Left ventricle myocardium inferior (tissue), 1 donor: ENCODE measurements at regions not wholly inside any gene's neighbourhood (a gene's known extent, or its start where the extent isn't known, plus 50 kb on each side); places are given as distances from the start of the nearest gene placed in this dataset.

Experiments used
- DNase-seq: peaks from one replicate; pipeline ENCODE4 v3.0.0-alpha.2; 2020
- H3K27ac ChIP-seq: fragments of 200-600 bp; replicated peaks from 2 replicates; pipeline ENCODE4 v1.8.0; 2021
- H3K27me3 ChIP-seq: fragments of 200-600 bp; 2 replicates; pipeline ENCODE4 v1.8.0; 2021; ENCODE audit warnings: low read depth
- H3K36me3 ChIP-seq: fragments of 200-600 bp; 2 replicates; pipeline ENCODE4 v1.8.0; 2021
- H3K4me1 ChIP-seq: fragments of 200-600 bp; 2 replicates; pipeline ENCODE4 v1.8.0; 2021
- H3K4me3 ChIP-seq: fragments of 200-600 bp; 2 replicates; pipeline ENCODE4 v1.8.0; 2021; ENCODE audit warnings: mild to moderate bottlenecking, moderate library complexity
- H3K9me3 ChIP-seq: fragments of 200-600 bp; replicated peaks from 2 replicates; pipeline ENCODE4 v1.8.0; 2021
- intact Hi-C: fragments of 100-400 bp; cut with micrococcal nuclease; formaldehyde crosslinking; loops from one replicate; pipeline ENCODE4 v1.11.0; 2022
- TF ChIP-seq, protein P1 (sequence below): fragments of 200-600 bp; IDR thresholded peaks from 2 replicates; pipeline ENCODE4 v1.8.0; 2021; ENCODE audit warnings: antibody characterized with exemption, mild to moderate bottlenecking, borderline replicate concordance
- donor health status: DM: no; HTN: yes; CAD: no; lungs with severe emphysema.

DNA sequence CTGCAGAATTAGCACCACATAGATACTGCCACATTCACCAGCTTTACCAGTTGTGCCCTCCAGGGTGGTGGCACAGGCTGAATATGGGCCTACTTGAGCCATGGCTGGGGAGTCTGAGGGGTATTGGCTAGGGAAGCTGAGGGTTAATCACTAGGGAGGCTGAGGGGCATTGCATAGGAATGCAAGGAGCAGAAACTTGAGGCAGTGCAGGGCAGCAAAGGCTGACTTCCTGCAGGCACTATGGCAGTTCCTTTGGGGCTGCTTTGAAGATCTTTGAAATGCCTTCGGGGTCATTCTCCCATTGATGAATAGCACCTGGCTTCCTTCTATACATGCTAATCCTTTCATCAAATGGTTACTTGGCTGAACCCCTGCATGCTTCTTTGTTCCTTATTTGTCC lies 171.5 kb downstream of the RCN1 start:
- Histone ChIP-seq H3K36me3 (no peaks in the 10 kb centered on the region), H3K27ac (no peak overlapping the region), H3K27me3 (no peaks in the 10 kb centered on the region), H3K4me1 (no peaks in the 10 kb centered on the region), H3K4me3 (no peak overlapping the region), H3K9me3 (no peaks in the 10 kb centered on the region)
- TF ChIP-seq, protein P1, sequence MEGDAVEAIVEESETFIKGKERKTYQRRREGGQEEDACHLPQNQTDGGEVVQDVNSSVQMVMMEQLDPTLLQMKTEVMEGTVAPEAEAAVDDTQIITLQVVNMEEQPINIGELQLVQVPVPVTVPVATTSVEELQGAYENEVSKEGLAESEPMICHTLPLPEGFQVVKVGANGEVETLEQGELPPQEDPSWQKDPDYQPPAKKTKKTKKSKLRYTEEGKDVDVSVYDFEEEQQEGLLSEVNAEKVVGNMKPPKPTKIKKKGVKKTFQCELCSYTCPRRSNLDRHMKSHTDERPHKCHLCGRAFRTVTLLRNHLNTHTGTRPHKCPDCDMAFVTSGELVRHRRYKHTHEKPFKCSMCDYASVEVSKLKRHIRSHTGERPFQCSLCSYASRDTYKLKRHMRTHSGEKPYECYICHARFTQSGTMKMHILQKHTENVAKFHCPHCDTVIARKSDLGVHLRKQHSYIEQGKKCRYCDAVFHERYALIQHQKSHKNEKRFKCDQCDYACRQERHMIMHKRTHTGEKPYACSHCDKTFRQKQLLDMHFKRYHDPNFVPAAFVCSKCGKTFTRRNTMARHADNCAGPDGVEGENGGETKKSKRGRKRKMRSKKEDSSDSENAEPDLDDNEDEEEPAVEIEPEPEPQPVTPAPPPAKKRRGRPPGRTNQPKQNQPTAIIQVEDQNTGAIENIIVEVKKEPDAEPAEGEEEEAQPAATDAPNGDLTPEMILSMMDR: no peak
- no peak for DNase-seq
- intact Hi-C loops: no loop called here

DNA sequence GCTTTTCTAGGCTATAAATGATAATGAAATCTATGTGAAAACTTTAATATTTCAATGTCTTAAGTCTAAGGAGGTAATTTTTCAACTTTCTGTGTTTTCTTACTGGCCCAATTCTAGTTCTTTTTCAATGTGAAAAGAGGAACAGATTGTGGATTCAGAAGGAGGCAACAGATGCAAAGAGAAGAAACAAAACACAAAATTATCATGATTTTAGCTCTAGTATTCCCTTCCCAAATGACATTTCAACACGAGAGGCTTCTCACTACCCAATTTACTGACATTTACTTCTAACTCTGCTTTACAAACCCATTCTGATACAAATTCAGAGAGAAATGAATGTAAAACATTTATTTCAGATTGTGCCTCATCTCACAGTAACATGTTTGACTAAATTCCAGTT lies 169.4 kb downstream of the WT1 start:
- Histone ChIP-seq H3K36me3 (no peaks in the 10 kb centered on the region), H3K27ac (no peak overlapping the region), H3K9me3 (no peaks in the 10 kb centered on the region), H3K27me3 (no peaks in the 10 kb centered on the region), H3K4me1 (no peaks in the 10 kb centered on the region), H3K4me3 (no peak overlapping the region)
- TF ChIP-seq, protein P1: no peak
- intact Hi-C loops: no loop called here
- no peak for DNase-seq

DNA sequence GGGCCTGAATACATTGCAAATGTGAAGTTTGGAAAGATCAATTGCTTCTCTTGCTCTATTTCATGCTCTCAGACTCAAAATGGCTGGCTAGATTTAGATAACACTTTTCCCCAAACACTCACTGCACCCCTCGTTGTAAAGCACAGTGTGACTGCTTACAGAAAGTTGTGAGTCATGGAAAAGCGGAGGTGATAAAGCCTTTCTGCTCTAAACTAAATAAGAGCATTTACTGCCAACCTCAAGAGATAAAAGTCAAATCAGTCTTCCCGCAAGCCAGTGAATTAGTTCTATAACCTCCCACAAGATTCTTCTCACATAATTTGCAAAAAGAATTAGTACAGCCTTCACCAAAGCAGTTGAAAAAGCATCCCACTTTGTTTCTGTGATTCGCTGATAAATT lies 168.7 kb downstream of the WT1 start:
- no peaks in the 10 kb centered on the region for H3K27me3 ChIP-seq
- TF ChIP-seq, protein P1: no peak
- H3K36me3 ChIP-seq: no peaks in the 10 kb centered on the region
- no peak overlapping the region for H3K4me3 ChIP-seq
- intact Hi-C loops: no loop called here
- no peaks in the 10 kb centered on the region for H3K4me1 ChIP-seq
- no peaks in the 10 kb centered on the region for H3K9me3 ChIP-seq
- DNase-seq: no peak
- H3K27ac ChIP-seq: no peak overlapping the region

DNA sequence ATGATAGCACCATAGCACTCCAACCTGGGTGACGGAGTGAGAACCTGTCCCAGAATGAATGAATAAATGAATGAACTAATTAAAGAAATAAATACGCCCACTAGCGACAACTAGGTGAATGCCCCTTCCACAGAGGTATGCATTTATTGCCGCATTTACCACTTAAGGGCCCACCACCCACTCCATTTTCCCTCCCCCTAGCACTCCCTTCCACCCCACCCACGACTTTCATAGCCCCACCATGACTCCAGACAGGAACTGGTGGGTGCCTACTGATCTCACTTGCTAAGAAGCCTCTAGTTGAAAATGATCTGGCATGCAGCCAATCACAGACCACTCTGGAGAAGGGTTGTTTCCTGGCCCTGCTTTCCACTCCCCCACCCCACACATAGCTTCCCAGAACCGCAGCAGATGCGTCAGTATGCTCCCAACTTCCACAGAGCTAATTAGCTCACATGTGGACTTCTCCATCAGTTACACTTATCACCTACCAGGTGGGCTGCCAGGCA lies 167.6 kb downstream of the WT1 start:
- no peak overlapping the region for H3K4me3 ChIP-seq
- TF ChIP-seq, protein P1: no peak
- H3K27ac ChIP-seq: no peak overlapping the region
- no peaks in the 10 kb centered on the region for H3K4me1 ChIP-seq
- H3K27me3 ChIP-seq: peaks cover 6% of the 10 kb centered on the region
- no peaks in the 10 kb centered on the region for H3K9me3 ChIP-seq
- H3K36me3 ChIP-seq: no peaks in the 10 kb centered on the region
- intact Hi-C loops: no loop called here
- no peak for DNase-seq

DNA sequence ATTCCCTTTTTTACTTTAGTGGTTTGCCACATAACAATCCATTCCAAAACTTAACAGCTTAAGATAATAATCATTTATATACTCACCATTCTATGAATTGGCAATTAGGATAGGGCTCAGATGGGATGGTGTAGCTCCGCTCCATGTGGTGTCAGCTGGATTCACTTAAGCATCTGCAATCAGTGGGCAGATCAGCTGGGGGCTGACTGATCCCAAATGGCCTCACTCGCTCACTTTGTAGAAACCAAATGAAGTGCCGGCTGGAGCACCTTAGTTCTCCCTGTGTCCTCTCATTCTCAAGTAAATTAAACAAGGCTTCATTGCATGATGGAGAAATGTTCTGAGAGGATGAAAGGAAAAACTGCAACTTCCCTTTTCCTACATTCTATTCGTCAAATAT lies 161.4 kb downstream of the WT1 start:
- no peaks in the 10 kb centered on the region for H3K9me3 ChIP-seq
- intact Hi-C loops: no loop called here
- H3K27me3 ChIP-seq: peaks cover 13% of the 10 kb centered on the region
- no peak for DNase-seq
- H3K4me3 ChIP-seq: no peak overlapping the region
- H3K27ac ChIP-seq: no peak overlapping the region
- no peaks in the 10 kb centered on the region for H3K4me1 ChIP-seq
- H3K36me3 ChIP-seq: no peaks in the 10 kb centered on the region
- TF ChIP-seq, protein P1: no peak

DNA sequence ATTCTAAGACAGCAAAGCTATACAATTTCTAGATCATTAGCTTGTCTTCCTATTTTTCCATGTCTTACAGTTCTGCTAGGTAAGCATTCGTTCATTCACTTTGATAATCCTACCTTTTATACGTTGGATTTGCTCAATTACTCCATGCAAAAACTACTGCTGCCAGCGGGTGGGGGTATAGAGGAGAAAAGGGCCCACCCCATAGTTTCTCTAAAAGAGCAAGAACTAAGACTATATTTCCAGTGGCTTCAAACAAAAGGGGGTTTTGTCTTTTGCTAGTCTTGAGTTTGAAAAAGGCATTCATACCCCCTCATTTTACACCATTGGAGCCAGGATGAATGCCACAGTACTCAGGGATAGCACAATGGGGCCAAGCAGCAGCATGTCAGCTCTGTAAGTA lies 155.7 kb downstream of the WT1 start:
- no peak for DNase-seq
- no peak overlapping the region for H3K27ac ChIP-seq
- TF ChIP-seq, protein P1: no peak
- intact Hi-C loops: no loop called here
- peaks cover 14% of the 10 kb centered on the region for H3K9me3 ChIP-seq
- peaks cover 20% of the 10 kb centered on the region for H3K27me3 ChIP-seq
- no peaks in the 10 kb centered on the region for H3K36me3 ChIP-seq
- H3K4me1 ChIP-seq: no peaks in the 10 kb centered on the region
- no peak overlapping the region for H3K4me3 ChIP-seq
